ENCODE measurements at regions not wholly inside any gene's neighbourhood (a gene's known extent, or its start where the extent isn't known, plus 50 kb on each side); places are given as distances from the start of the nearest gene placed in this dataset.
"Not testable (repeated sequence)": the region's sequence is repeated elsewhere in the genome, so short reads cannot be mapped to it uniquely, and the experiment has no call there.

DNA sequence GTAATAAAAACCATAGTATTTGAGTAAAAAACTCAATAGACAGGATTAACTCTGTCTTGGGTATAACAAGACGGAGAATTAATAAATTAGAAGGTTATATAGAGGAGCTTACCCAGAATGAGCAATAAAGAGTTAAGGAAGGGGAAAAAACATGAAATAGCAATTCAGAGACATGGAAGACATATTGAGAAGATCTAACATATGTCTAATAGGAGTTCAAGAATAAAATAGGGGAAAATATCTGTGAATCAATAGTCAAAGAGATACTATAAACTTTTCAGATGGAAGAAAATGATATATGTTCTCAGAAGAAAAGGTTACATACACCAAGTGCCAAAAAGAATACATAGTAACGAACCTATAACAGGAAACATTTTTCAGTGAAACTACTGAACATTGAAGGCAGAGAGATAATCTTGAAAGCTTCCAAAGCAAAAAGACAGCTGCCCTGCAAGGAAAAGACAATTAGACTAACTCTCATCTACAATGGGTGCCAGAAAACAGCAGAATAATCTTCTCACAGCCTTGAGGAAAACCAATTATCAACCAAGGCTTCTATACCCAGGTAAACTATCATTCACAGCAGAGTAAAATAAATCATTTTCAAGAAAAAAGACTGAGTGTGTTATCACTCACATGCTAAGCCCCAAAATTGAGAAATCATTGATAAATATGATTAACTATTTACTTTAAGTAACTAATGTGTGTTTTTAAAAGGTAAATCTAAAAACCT is 106.0 kb downstream of the ENC1 start:
- no peak for DNase-seq

DNA sequence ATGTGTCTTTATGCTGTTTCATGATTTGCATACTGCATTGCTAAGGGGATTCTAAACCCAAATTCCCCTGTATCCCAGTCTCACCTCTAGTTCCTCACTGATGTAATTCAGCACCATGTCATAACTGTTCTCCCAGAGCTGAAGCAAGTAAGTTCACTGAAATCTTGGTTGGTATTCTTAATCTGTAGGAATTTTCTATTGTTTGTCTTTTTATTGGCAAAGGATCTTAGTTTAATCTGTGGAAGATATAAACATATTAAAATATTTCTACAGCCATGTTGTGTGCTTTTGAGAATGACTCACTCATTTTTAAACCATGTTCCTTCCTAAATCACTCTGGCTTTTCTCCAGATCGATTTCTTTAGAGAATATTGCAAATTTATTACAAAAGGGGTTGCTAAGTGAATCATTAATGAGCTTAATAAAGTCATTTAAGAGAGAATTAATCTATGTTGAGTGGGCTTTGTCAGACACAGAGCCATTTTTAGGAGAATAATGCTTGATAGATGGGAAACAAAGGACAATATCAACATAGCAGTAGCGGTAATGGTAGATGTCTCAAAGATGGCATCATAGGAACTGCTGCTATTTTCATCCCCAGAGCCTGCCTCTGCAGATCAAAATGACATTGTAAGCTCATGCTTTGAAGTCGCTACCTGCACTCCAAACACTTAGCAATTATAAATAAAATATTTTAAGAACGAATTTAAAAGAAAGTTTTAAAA is 110.0 kb downstream of the ENC1 start:
- no peak for DNase-seq

DNA sequence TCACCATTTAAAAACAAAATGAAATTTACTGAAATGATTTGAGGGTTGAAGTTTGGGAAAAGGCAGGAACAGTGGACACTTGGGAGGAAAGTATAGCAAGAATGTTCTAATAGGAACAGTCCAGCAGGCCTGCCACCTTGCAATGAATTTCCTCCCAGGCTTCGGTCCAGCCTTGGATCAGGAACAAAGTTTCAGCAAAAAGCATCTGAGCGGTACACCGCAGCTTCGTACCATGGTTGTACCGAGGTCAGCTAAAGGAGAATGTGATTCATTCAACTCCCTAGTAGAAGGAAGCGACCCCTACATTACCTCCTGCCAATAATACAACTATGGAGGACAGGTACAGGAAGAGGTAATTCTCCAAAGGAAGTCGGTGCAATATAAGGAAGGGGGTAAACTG is 111.4 kb downstream of the ENC1 start:
- no peak for DNase-seq

DNA sequence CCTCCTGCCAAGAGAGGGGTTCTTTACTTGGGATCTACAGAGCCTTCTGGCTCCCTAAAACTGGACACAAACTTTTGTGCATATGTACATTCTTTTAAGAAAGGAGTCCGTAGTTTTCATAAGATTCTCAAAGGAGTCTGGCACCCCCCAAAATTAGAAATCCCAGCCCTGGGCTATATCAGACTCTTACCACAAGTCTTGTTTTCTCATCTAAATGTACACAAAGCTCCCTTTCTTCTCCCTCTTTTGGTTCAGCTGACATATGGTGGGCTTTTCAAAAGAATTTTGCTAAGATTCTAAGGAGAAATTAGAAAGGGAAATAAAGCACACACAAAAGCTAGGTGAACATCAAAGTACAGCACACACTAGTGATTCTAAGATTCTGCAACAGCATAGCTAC is 114.4 kb downstream of the ENC1 start:
- DNase-seq: no peak

DNA sequence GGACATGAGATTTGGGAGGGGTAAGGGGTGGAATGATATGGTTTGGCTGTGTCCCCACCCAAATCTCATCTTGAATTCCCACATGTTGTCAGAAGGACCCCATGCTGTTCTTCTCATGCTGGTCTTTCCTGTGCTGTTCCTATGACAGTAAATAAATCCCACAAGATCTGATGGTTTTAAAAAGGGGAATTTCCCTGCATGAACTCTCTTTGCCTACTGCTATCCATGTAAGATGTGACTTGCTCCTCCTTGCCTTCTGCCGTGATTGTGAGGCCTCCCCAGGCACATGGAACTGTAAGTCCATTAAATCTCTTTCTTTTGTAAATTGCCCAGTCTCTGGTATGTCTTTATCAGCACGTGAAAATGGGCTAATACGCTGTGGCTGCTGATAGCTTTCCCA is 115.8 kb downstream of the ENC1 start:
- DNase-seq: not testable (repeated sequence)

DNA sequence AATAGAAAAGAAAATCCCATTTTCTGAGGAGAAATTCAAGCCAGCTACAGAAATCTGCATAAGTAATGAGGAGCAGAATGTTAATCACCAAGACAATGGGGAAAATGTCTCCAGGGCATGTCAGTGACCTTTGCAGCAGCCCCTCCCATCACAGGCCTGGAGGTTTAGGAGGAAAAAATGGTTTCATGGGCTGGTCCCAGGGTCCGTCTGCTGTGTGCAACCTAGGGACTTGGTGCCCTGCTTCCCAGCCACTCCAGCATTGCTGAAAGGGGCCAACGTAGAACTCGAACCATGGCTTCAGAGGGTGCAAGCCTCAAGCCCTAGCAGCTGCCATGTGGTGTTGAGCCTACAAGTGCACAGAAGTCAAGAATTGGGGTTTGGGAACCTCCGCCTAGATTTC is 116.8 kb downstream of the ENC1 start:
- not testable (repeated sequence) for DNase-seq

DNA sequence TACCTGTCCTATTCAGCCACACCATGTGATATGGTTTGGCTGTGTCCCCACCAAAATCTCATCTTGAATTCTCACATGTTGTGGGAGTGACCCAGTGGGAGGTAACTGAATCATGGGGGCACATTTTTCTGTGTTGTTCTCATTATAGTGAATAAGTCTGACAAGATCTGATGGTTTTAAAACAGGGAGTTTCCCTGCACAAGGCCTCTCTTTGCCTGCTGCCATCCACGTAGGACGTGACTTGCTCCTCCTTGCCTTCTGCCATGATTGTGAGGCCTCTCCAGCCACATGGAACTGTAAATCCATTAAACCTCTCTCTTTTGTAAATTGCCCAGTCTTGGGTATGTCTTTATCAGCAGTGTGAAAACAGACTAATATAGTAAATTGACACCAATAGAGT is 117.7 kb downstream of the ENC1 start:
- DNase-seq: not testable (repeated sequence)

DNA sequence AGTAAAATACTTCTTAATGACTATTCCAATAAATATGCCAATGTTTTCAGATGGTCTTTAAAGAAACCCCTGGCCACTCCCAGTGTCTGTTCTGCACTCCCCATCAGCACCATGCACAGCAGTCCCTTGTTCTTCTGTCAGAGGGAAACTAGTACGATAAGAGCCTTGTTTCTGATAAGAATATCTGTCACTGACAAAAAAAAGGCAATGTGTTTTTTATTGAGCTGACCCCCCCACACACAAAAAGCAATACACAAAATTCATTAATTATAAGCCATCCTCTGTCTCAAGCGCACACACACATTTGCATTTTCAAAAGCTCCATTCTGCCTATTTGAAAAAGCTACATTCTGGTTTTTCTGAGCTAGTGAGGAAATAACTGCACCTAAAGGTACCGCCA is 119.1 kb downstream of the ENC1 start:
- DNase-seq: no peak

DNA sequence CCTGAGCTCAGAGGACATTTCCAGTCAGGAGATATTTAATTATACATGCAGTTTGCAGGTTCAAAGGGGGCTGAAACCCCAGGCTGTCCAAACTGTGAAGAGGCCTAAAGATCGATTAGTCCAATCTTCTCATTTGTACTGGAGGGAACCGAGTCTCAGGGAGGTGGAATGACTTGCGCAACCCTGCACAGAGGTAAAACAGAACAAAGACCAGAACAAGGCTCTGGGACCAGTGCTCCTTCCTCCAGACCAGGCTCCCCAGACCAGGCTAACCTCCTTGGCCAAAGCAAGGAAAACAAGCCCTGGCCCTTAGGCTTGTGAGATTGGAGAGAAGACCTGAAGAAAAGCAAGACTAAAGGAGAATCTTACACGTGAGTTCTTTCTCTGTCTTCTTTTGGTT is 120.8 kb downstream of the ENC1 start:
- DNase-seq: no peak

DNA sequence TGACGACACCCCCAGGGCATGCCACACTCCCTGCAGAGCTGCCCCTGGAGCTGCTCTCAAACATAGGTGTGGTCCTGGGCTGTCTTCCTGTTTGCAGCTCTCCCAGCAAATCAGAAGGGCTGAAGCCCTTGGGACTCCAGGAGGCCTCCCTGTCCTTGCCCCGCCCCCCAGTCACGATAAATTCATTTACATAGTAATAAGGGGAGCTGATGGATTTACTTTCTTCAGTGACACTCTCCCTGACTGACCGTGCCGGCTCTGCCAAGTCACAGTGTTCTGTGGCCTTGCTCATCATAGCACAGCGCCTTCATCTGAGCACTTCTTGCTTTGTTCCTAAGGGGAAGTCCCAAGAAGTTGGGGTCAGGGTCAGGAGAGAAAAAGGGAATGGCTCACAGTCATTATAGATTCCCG is 121.4 kb downstream of the ENC1 start:
- no peak for DNase-seq

DNA sequence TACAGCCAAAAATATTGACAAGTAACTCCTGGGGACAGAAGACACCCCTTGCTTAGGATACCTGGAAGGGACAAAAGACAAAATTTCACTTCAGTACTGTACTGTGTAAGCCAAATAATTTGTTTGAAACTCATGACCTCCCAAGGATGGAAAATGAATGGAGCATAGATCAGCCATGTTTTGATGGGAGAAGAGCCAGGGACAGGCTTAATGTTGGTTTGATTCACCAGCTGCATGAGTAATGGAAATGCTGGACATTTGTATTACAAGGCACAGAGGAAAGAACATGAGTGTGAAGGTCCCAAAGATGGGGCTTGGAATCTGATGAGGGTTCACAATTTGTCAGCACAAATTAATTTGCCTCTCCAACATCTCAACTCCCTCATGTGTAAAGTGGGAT is 122.8 kb downstream of the ENC1 start:
- DNase-seq: no peak

DNA sequence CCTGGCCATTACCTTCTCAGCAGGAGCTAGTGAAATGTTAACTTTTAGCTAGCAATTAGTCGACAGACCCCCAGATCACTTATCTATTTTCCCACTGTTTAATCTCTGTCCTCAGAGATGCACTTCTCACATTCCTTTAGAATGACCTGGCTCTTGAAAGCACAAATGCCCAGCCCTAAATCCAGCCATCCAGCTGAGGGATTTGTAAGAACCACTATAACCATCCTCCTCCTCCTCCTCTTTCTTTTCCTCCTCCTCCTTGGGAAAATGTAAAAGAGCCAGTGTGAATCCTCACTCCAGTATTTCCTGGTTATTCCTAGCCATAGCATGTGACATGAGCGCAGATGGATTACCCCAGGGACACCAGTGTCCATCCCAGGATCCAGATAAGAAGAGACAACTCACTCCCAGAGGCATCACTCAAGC is 124.3 kb downstream of the ENC1 start:
- no peak for DNase-seq

DNA sequence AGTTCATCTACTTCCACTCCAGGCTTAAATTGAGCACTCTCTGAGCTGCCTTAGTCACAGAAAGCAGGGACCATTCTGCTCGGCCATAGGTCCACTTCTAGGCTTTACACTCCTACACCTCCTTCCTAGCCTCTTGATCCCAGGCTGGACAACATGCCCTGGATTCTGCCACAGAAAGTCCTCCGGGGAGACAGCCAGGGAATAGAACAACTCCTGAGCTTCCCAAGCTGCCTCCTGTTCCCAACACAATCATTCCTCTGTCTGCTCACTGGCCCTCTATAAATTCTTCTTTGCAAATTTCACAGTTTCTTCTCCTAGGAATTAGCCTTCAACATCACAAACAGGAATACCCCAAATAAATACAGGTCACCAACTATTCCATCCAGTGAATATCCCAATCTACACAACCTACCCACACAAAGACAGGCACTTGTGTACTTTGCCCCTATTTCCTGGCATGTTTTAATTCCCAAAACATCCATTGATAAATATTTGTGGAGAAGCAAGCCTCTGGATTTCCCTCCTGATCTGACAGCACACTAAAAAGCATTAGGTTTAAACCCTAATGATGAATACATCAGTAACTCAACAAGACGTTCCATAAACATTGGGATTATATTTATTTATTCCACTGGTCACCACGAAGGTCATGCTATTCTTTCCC is 125.5 kb downstream of the ENC1 start:
- DNase-seq: no peak

DNA sequence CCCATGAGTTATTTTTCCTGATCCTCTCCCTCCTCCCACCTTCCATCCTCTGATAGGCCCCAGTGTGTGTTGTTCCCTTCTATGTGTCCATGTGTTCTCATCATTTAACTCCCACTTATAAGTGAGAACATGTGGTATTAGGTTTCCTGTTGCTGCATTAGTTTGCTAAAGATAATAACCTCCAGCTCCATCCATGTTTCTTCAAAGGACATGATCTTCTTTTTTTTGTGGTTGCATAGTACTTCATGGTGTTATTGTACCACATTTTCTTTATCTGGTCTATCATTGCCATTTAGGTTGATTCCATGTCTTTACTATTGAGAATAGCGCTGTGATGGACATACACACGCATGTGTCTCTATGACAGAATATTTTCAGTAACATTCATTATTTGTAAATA is 128.8 kb downstream of the ENC1 start:
- not testable (repeated sequence) for DNase-seq

DNA sequence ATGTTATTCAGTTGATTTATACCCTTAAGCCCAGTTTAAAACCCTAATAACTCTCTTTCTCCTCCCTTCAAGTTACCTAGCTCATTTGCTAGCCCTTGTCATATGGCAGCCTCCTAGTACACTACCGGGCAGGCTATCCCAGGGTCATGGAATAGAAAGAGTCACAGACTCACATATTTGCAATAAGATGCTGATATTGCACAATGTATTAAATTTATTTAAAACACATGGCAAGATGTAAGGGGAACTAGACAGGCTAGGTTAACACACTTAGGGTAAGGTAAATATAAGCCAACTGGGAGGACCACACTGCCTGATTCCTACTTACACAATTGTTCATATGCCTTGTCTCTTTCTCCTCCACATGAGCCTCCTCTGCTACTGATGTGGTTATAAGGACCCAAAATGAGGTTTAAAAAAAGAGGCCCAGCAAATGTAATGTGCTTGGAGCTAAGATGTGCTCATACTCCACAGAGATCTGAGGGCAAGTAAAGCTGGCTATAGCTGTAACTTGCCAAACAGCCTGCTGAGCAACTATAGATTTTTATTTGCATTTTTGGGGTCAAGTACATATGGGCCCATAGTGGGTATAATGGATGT is 130.0 kb downstream of the ENC1 start:
- DNase-seq: no peak

DNA sequence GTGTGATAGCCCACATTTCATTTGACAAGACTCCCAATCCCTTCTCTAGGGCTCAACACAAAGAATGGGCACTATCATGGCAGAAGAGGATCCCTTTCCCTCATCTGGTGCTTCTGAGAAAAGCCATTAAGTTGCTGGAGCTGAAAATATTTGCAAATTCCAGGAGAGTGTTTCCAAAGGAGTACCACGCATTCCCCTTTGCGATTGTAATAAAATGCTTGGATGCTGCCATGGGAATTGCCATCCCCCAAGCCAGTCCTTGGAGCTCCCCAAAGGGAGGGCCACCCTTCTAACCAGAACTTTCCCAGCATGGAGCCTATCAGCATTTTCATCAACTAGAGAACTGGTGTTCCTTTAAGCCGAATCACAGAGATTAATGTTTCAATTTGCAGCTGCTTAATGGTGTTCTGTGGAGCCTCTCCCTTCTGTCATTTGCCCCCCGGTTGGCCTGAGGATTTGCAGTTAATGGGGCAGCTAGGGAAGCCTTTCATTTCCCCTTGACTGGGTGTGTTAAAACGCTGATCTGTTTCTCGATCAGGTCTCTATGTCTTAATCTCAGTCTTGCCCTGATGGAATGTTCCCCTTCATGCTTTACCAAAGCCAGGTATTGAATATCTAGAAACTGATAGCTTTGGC is 133.0 kb downstream of the ENC1 start:
- no peak for DNase-seq

DNA sequence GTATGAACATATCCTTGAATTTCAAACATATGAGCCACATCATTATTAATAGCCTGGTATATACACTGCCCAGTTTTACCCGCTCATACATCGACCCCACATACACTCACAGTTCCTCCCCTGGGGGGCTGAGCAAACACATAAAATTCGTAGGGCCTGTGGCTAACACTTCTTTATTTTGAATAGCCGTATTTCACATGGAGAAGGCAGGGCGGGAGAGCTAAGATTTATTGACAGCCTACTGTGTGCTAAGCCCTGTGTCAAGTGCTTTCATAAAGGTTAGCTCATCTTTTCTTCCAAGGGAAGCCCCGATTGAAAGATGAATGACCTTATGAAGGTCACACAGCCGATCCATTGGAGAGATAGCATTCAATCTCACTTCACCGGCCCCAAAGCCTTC is 134.4 kb downstream of the ENC1 start:
- DNase-seq: no peak

DNA sequence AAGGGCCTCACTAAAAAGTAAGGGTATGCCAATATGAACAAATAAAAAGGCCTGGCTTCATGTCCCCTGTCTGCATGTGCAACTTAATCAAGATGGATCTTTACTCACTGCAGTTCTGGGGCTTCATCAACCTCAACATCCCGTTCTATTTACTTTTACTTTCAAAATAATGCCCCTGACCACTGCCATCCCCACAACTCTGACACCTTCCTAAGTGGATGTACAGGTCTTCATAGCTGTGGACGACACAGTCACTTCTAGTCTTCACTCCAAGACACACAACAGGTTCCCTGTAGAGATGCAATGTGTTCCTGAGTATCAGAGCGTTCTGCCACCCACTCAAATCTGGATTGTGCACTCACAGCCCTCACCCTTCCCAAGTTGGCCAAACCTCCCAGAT is 136.1 kb downstream of the ENC1 start:
- DNase-seq: no peak

DNA sequence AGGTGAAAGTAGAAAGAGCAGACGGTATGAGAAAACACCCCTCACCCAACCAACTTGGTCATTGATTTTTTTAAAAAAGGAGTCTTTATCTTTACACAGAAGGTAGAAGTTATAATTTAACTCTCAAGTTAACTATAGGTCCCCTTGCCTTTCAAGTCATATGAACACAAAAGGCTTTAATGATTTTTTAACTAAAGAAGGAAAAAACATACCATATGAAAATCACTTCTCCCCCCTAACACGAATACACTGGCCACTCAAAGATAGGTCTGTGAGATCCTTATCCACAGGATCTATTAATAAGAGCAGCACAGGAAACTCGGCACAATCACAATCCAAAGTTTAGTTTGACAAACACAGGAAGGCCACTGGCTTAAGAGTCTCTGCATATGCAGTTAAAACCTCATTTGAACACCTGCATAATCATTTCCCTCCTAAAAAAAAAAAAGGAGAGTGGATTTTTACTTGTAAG is 138.0 kb downstream of the ENC1 start:
- no peak for DNase-seq

DNA sequence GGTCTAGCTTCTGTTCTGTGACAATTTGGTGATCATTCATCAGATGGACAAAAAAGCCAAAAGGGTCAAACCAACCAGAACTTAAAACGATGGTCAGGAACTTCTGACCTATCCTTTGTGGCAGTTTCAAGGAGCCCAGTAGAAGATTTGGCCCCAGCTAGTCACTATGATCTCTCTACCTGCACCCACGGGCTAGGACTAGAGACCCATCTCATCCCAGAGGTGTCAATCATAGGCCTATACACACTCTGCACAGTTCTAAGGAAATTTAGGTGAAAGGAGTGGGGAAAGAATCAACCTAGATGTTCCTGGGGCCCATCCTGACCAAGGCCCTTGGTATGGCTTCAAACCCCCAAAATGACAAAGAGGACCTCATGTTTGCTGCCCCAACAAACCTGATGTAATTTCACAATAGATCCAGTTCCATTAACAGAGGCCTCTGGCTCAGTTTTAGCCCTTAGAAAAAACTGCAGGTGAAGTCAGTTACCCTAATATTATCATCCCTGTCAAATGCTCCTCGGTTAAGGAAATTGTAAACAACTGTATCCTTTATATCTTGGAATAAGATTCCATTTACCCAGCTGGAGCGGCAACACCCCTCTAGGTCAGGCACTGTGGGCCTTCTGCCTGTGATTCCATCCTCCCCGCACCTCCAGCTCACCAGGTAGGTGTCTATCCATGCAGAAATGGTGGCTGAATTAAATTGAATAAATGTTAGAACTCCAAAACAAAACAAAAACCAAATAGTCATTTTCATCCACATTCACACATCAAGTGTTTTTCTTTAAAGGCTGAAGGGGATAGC is 138.7 kb downstream of the ENC1 start:
- no peak for DNase-seq

DNA sequence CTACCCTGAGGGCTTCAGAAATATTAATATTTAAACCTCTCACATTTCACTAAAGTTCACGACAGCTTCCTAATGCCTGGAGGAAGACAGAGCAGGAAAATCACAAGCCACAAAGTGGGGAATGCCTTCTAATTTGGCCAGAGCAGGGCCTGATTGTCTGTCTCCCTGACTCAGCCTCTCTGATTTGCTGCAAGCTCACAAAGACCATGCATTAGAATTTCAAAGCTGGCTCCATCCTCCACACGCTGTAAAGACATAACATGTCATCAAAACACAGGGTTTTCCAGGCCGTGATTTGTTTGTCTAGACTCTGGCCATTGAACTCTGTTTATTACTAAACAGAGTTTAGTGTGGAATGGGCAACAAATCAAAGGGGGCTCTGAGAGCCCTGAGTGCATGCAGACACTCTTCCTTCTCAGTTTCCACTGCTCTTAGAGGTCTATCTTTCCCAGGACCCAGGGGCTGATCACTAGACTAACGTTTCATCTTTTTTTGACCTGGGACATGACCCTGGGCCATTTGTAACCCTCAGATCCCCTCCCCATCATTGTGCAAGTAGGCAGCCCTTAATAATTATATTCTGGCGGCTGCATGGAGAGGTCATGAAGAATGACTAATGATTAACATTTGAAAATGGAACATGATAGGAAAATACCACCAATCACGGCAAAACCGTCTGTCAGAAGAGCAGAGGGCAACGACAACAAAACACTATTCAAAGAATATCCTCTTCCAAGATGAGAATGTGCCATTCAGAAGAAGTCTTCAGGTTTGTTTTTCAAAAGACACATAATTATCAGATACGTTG is 140.2 kb downstream of the ENC1 start:
- peak in 1 of 2 experiments; percentile 18 for DNase-seq
